Activated B cell treated with CpG ODN at 0.5 μM for 24 hours (primary cell): ENCODE measurements at regions not wholly inside any gene's neighbourhood (a gene's known extent, or its start where the extent isn't known, plus 50 kb on each side); places are given as distances from the start of the nearest gene placed in this dataset.

Source experiments
- ATAC-seq: fragments of 200-7000 bp; cut with Tn5 transposase; one replicate; pipeline ENCODE4 v1.10.0; 2021; ENCODE audit warnings: low read depth, mild to moderate bottlenecking, moderate library complexity
- CTCF ChIA-PET: fragments of 350-600 bp; sonication (Branson Sonifier 250); formaldehyde crosslinking; loops from one replicate; lab custom pipeline; 2021; ENCODE audit warnings: antibody characterized with exemption; lab: Charles Lee
- POLR2A ChIA-PET: fragments of 350-600 bp; sonication (Branson Sonifier 250); formaldehyde crosslinking; loops from one replicate; lab custom pipeline; 2021; ENCODE audit warnings: antibody characterized with exemption; lab: Charles Lee
- DNase-seq: peaks from one replicate; pipeline ENCODE4 v3.0.0; 2022
- H3K27ac Mint-ChIP-seq: one replicate; pipeline ENCODE4 v1.8.0; 2020; ENCODE audit warnings: mixed read lengths
- H3K27me3 Mint-ChIP-seq: one replicate; pipeline ENCODE4 v1.8.0; 2021; ENCODE audit warnings: mixed read lengths
- H3K36me3 Mint-ChIP-seq: one replicate; pipeline ENCODE4 v1.8.0; 2021; ENCODE audit warnings: low read depth, mixed read lengths
- H3K4me1 Mint-ChIP-seq: one replicate; pipeline ENCODE4 v1.8.0; 2021; ENCODE audit warnings: mixed read lengths
- H3K4me3 Mint-ChIP-seq: one replicate; pipeline ENCODE4 v1.8.0; 2020; ENCODE audit warnings: mild to moderate bottlenecking, mixed read lengths
- H3K9me3 Mint-ChIP-seq: one replicate; pipeline ENCODE4 v1.8.0; 2020; ENCODE audit warnings: mixed read lengths
- intact Hi-C: fragments of 100-400 bp; cut with micrococcal nuclease; formaldehyde crosslinking; loops from one replicate; pipeline ENCODE4 v1.15.1; 2024
- TF ChIP-seq, protein P1 (sequence below): fragments of 200-600 bp; IDR thresholded peaks from one replicate; pipeline ENCODE4 v1.8.0; 2022; ENCODE audit warnings: antibody characterized with exemption, mild to moderate bottlenecking

DNA sequence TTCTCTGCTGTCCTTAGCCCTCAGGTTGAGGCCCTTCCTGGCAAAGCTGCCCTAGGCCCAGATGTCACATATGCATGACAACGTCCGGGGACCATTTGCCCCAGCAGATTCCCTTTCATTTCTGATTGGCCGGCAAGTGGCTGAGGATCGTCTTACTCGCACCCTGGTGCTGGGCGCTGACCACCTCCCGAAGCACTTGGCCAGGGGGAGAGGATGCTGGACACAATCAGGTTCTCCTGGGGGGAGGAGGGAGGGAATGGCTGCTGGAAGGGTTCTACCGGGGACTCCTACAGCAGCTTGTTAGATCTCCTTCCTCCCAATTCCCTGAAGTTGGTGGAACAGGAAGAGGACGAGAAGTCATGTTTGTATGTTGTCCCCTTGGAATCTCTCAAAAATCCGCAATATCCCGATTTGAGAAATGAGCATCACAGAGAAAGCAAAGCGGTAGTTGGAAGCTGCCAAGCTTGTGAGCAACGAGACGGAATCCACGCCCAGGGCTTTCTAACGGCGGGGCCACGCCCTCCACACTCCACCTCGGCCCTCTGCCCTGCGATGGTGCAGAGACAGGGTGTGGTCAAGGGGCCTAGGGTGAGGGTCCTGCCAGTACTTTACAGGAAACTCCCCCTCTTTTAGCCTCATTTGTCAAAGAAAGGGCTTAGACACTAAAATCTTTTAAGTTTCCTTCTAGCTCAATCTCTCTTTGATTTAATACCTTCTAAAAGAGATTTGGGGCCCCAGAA lies 61.8 kb upstream of the YWHAQ start:
- H3K36me3 Mint-ChIP-seq: no peaks in the 10 kb centered on the region
- H3K9me3 Mint-ChIP-seq: no peaks in the 10 kb centered on the region
- ChIA-PET CTCF (no interaction called here), POLR2A (no interaction called here)
- no peak overlapping the region for H3K27ac Mint-ChIP-seq
- ATAC-seq (no peak), DNase-seq (no peak)
- TF ChIP-seq, protein P1, sequence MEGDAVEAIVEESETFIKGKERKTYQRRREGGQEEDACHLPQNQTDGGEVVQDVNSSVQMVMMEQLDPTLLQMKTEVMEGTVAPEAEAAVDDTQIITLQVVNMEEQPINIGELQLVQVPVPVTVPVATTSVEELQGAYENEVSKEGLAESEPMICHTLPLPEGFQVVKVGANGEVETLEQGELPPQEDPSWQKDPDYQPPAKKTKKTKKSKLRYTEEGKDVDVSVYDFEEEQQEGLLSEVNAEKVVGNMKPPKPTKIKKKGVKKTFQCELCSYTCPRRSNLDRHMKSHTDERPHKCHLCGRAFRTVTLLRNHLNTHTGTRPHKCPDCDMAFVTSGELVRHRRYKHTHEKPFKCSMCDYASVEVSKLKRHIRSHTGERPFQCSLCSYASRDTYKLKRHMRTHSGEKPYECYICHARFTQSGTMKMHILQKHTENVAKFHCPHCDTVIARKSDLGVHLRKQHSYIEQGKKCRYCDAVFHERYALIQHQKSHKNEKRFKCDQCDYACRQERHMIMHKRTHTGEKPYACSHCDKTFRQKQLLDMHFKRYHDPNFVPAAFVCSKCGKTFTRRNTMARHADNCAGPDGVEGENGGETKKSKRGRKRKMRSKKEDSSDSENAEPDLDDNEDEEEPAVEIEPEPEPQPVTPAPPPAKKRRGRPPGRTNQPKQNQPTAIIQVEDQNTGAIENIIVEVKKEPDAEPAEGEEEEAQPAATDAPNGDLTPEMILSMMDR: no peak
- no peak overlapping the region for H3K4me3 Mint-ChIP-seq
- peaks cover 8% of the 10 kb centered on the region for H3K4me1 Mint-ChIP-seq
- intact Hi-C loops: no loop called here
- no peaks in the 10 kb centered on the region for H3K27me3 Mint-ChIP-seq

DNA sequence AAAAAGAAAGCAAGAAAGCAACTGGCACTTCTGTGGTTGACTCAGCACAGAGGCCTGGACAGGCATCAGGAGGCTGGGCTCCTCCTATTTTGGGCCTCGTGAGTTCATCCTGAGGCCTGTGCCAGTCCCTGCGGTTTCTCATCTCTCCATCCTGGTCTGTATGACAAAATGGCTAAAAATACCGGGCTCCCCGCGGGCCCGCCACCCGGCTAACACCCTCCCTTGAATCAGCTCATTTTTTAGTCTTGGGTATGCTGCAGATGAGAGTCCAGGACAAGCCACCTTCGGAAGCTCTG lies 62.3 kb upstream of the YWHAQ start:
- POLR2A ChIA-PET: no interaction called here
- no peaks in the 10 kb centered on the region for H3K9me3 Mint-ChIP-seq
- no peak overlapping the region for H3K4me3 Mint-ChIP-seq
- H3K4me1 Mint-ChIP-seq: peaks cover 8% of the 10 kb centered on the region
- no peaks in the 10 kb centered on the region for H3K27me3 Mint-ChIP-seq
- intact Hi-C loops: no loop called here
- TF ChIP-seq, protein P1: no peak
- no peak for DNase-seq
- H3K27ac Mint-ChIP-seq: no peak overlapping the region
- CTCF ChIA-PET: no interaction called here
- ATAC-seq: no peak
- no peaks in the 10 kb centered on the region for H3K36me3 Mint-ChIP-seq

DNA sequence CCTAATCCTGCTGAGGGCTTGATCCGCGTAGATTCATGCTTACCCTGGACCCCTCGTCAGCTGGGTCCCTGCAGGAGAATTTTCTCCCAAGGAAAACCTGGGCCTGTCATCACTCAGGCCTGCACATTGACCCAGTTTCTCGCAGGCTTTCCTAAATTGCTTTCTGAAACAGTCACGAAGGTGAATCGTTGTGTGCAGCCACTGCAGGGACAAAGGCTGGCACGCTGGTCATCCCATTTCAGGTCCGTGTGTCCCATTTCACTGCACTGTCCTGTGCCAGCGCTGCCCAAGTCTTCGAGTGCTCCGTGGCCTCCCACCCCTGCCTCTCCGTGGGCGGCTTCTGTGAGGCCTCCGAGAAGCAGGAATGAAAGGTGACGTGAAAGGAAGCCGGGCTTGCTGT lies 62.8 kb upstream of the YWHAQ start:
- TF ChIP-seq, protein P1: no peak
- Mint-ChIP-seq H3K9me3 (no peaks in the 10 kb centered on the region), H3K36me3 (no peaks in the 10 kb centered on the region), H3K4me3 (no peak overlapping the region), H3K27me3 (no peaks in the 10 kb centered on the region), H3K4me1 (peaks cover 8% of the 10 kb centered on the region), H3K27ac (no peak overlapping the region)
- CTCF ChIA-PET: no interaction called here
- intact Hi-C loops: no loop called here
- ATAC-seq: no peak
- POLR2A ChIA-PET: no interaction called here
- no peak for DNase-seq

DNA sequence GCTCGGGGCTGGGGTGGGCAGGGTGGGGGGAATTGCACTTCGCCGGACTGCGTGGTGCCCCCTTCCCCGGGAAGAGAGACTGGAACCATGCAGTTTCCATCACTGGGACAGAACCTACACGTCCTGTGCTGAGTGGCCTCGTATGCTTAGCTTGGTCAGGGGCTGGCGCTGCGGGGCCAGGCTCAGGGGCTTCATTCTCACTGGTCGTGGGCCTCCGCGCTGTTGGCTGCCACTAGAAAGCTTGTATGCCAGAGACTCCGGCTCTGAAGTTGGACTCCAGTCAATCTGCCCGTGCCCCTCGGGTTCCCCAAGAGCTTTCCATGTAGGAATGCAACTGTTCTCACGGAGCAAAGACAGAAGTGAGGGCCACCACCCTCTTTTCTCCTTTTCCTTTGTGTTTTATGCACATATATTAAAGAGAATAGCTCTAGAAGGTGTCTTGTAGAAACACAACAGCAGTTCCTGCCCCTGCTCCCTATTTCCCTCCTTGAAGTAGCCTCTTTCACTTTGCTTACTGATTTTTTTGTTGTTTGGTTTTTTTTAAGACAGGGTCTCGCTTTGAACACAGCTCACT lies 64.0 kb upstream of the YWHAQ start:
- no peak for DNase-seq
- no peaks in the 10 kb centered on the region for H3K9me3 Mint-ChIP-seq
- TF ChIP-seq, protein P1: no peak
- ChIA-PET POLR2A (no interaction called here), CTCF (no interaction called here)
- no peaks in the 10 kb centered on the region for H3K27me3 Mint-ChIP-seq
- H3K4me1 Mint-ChIP-seq: peaks cover 12% of the 10 kb centered on the region
- no peak overlapping the region for H3K4me3 Mint-ChIP-seq
- ATAC-seq: no peak
- intact Hi-C loops: no loop called here
- H3K36me3 Mint-ChIP-seq: no peaks in the 10 kb centered on the region
- no peak overlapping the region for H3K27ac Mint-ChIP-seq

DNA sequence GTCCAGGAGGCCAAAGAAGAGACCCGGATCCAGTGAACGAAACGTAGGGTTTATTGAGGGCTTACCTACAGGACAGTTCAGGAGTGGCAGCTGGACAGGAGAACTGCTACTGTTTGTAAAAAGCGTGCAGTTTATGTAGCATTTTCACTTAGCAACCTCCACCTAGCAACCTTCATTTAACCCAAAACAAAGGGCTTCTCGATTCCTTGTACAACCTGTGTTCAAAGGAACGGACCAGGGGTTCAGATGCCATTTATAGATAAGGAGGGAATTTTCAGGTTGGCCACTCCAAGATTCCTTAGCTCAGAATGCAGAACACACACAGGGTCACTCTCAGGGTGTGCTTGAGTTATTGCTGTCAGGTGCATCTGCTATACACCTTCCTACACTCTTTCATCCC lies 65.1 kb upstream of the YWHAQ start:
- intact Hi-C loops: no loop called here
- H3K27ac Mint-ChIP-seq: no peak overlapping the region
- peaks cover 4% of the 10 kb centered on the region for H3K4me1 Mint-ChIP-seq
- no peaks in the 10 kb centered on the region for H3K36me3 Mint-ChIP-seq
- ChIA-PET POLR2A (no interaction called here), CTCF (no interaction called here)
- H3K27me3 Mint-ChIP-seq: no peaks in the 10 kb centered on the region
- H3K9me3 Mint-ChIP-seq: no peaks in the 10 kb centered on the region
- no peak for ATAC-seq
- TF ChIP-seq, protein P1: no peak
- H3K4me3 Mint-ChIP-seq: no peak overlapping the region
- DNase-seq: no peak
